Keratinocyte (primary cell): ENCODE measurements at regions not wholly inside any gene's neighbourhood (a gene's known extent, or its start where the extent isn't known, plus 50 kb on each side); places are given as distances from the start of the nearest gene placed in this dataset.
"Not testable (repeated sequence)": the region's sequence is repeated elsewhere in the genome, so short reads cannot be mapped to it uniquely, and the experiment has no call there.

Source experiments
- DNase-seq: peaks from one replicate; pipeline ENCODE4 v3.0.0-alpha.2; 2011; ENCODE audit warnings: low read depth, missing footprints, low spot score
- FAIRE-seq: peaks from 2 replicates; lab custom pipeline; 2011; peaks lifted over from hg19 to GRCh38; lab: Jason Lieb, UNC
- H2AFZ ChIP-seq: 2 replicates; pipeline ENCODE4 v1.6.0; 2012; ENCODE audit warnings: low read length, control low read depth, inconsistent platforms; ENCODE audit not compliant: control insufficient read depth
- H3K27ac ChIP-seq: 2 replicates; pipeline ENCODE4 v1.5.1; 2011; ENCODE audit warnings: low read length; ENCODE audit not compliant: control insufficient read depth, insufficient read depth
- H3K27me3 ChIP-seq: 3 replicates; pipeline ENCODE4 v1.6.0; 2011; ENCODE audit warnings: low read length; ENCODE audit not compliant: control insufficient read depth, insufficient read depth; ENCODE audit errors: extremely low read depth
- H3K36me3 ChIP-seq, 2 experiments: 2 replicates in 1 of 2; 3 replicates in 1 of 2; pipeline ENCODE4 v1.5.1; 2011; ENCODE audit warnings: low read length in 2 of 2, mild to moderate bottlenecking in 1 of 2; ENCODE audit not compliant: control insufficient read depth in 2 of 2, insufficient read depth in 2 of 2; ENCODE audit errors: extremely low read depth in 1 of 2
- H3K4me1 ChIP-seq: 3 replicates; pipeline ENCODE4 v1.5.1; 2011; ENCODE audit warnings: low read length; ENCODE audit not compliant: control insufficient read depth, insufficient read depth; ENCODE audit errors: extremely low read depth
- H3K4me2 ChIP-seq: 3 replicates; pipeline ENCODE4 v1.6.0; 2011; ENCODE audit warnings: low read depth, low read length; ENCODE audit not compliant: control insufficient read depth, insufficient read depth; ENCODE audit errors: extremely low read depth
- H3K4me3 ChIP-seq, 3 experiments: fragments of 200-600 bp in 1 of 3; sonication (generic) in 1 of 3; 2 replicates in 2 of 3; 3 replicates in 1 of 3; pipeline ENCODE4 v1.5.1; 2011 to 2016; ENCODE audit warnings: low read length in 3 of 3, mild to moderate bottlenecking in 3 of 3, control low read depth in 2 of 3, inconsistent platforms in 1 of 3, low read depth in 1 of 3, mixed read lengths in 1 of 3, mixed run types in 1 of 3, moderate library complexity in 1 of 3; ENCODE audit not compliant: control insufficient read depth in 2 of 3, insufficient read depth in 2 of 3; ENCODE audit errors: extremely low read depth in 1 of 3
- H3K79me2 ChIP-seq: 2 replicates; pipeline ENCODE4 v1.6.0; 2012; ENCODE audit warnings: low read length; ENCODE audit not compliant: control insufficient read depth, insufficient read depth
- H3K9ac ChIP-seq: 3 replicates; pipeline ENCODE4 v1.6.0; 2011; ENCODE audit warnings: low read length; ENCODE audit not compliant: control insufficient read depth, insufficient read depth; ENCODE audit errors: extremely low read depth
- H3K9me1 ChIP-seq: 3 replicates; pipeline ENCODE4 v1.6.0; 2011; ENCODE audit warnings: low read length; ENCODE audit not compliant: control insufficient read depth, insufficient read depth; ENCODE audit errors: extremely low read depth
- H3K9me3 ChIP-seq: 2 replicates; pipeline ENCODE4 v1.5.1; 2012; ENCODE audit warnings: low read depth, low read length; ENCODE audit not compliant: control insufficient read depth
- H4K20me1 ChIP-seq: 3 replicates; pipeline ENCODE4 v1.6.0; 2011; ENCODE audit warnings: low read length; ENCODE audit not compliant: control insufficient read depth, insufficient read depth; ENCODE audit errors: extremely low read depth
- CTCF ChIP-seq, 3 experiments: IDR thresholded peaks in 1 of 3; conservative IDR thresholded peaks in 1 of 3; optimal IDR thresholded peaks in 1 of 3; 2 replicates in 2 of 3; 3 replicates in 1 of 3; pipeline versions ENCODE3 to v1.5.1; 2011; ENCODE audit warnings: low read length in 3 of 3, mild to moderate bottlenecking in 3 of 3, moderate library complexity in 2 of 3, control low read depth in 1 of 3, inconsistent platforms in 1 of 3; ENCODE audit not compliant: insufficient read depth in 2 of 3; ENCODE audit errors: extremely low read depth in 1 of 3
- EZH2 ChIP-seq: IDR thresholded peaks from one replicate; pipeline ENCODE4 v1.6.1; 2012; ENCODE audit warnings: inconsistent platforms, mild to moderate bottlenecking, low read length, moderate library complexity
- dilution Hi-C: fragments of 300-500 bp; cut with MboI; formaldehyde crosslinking; loops from one replicate; pipeline ENCODE4 v1.7.0; 2020; ENCODE audit warnings: low sequenced_read_pairs; ENCODE audit not compliant: extremely low pct_ligation_motif_present

DNA sequence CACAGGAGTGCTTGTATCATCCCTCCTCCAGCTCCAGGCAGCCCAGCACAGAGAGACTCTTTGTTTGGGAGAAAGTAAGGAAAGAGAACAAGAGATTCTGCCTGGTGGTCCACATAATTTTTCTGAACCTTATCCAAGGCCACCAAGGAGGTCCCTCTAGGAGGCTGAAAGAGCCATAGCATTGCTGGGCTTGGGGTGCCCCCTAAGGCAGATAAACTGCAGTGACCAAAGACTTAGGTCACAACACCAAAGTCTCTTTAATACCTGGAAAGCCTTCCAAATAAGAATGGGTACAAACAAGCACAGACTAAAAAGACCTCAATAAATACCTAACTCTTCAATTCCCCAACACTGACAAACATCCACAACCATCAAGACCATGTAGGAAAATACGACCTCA lies 310.2 kb upstream of the PPP2R3A start:
- TF ChIP-seq EZH2 (no peak), CTCF (optimal IDR thresholded peaks at IDR 0.05 in 1 of 3, IDR thresholded peaks at IDR 0.05 in 1 of 3, conservative IDR thresholded peaks at IDR 0.05 in 1 of 3; ENCODE audit: extremely low read depth in 1 of 3, insufficient read depth in 2 of 3, low read length in 3 of 3) (no peak)
- no peaks in the 10 kb centered on the region for H3K79me2 ChIP-seq
- H3K4me2 ChIP-seq: no peak overlapping the region
- no peak overlapping the region for H2AFZ ChIP-seq
- DNase-seq (no peak), FAIRE-seq (no peak)
- no peaks in the 10 kb centered on the region for H3K9me1 ChIP-seq
- no peak overlapping the region for H3K4me3 ChIP-seq
- H3K9me3 ChIP-seq: no peaks in the 10 kb centered on the region
- dilution Hi-C loops: no loop called here
- no peaks in the 10 kb centered on the region for H3K27me3 ChIP-seq
- no peaks in the 10 kb centered on the region for H3K4me1 ChIP-seq
- no peaks in the 10 kb centered on the region for H3K36me3 ChIP-seq
- H3K27ac ChIP-seq: no peak overlapping the region
- no peak overlapping the region for H3K9ac ChIP-seq
- no peaks in the 10 kb centered on the region for H4K20me1 ChIP-seq

- H3K9me1 ChIP-seq, H3K4me2 ChIP-seq, H3K9me3 ChIP-seq, H2AFZ ChIP-seq, H3K4me3 ChIP-seq, H3K27me3 ChIP-seq, dilution Hi-C loops, H3K4me1 ChIP-seq, FAIRE-seq, H4K20me1 ChIP-seq, DNase-seq, H3K27ac ChIP-seq, H3K36me3 ChIP-seq, H3K9ac ChIP-seq, H3K79me2 ChIP-seq: not testable (repeated sequence)
These were observed 307.1 kb upstream of the PPP2R3A start for GRCh38 chr3:135658451-135658850.

- no peaks in the 10 kb centered on the region for H3K9me1 ChIP-seq
- dilution Hi-C loops: no loop called here
- H2AFZ ChIP-seq: no peak overlapping the region
- no peaks in the 10 kb centered on the region for H4K20me1 ChIP-seq
- no peak overlapping the region for H3K9ac ChIP-seq
- TF ChIP-seq EZH2: no peak
- no peak for TF ChIP-seq CTCF (optimal IDR thresholded peaks at IDR 0.05 in 1 of 3, IDR thresholded peaks at IDR 0.05 in 1 of 3, conservative IDR thresholded peaks at IDR 0.05 in 1 of 3; ENCODE audit: extremely low read depth in 1 of 3, insufficient read depth in 2 of 3, low read length in 3 of 3)
- FAIRE-seq (no peak), DNase-seq (no peak)
- H3K79me2 ChIP-seq: no peaks in the 10 kb centered on the region
- H3K4me3 ChIP-seq: no peak overlapping the region
- no peaks in the 10 kb centered on the region for H3K36me3 ChIP-seq
- H3K9me3 ChIP-seq: no peaks in the 10 kb centered on the region
- H3K27ac ChIP-seq: no peak overlapping the region
- no peak overlapping the region for H3K4me2 ChIP-seq
- no peaks in the 10 kb centered on the region for H3K27me3 ChIP-seq
- H3K4me1 ChIP-seq: no peaks in the 10 kb centered on the region
These were observed 298.5 kb upstream of the PPP2R3A start for GRCh38 chr3:135667061-135667460.
